Thoracic aorta (tissue), 2 donors: ENCODE measurements at regions not wholly inside any gene's neighbourhood (a gene's known extent, or its start where the extent isn't known, plus 50 kb on each side); places are given as distances from the start of the nearest gene placed in this dataset.

Source experiments
- ATAC-seq: fragments of 150-250 bp; one replicate; pipeline ENCODE4 v1.8.0; 2017; ENCODE audit warnings: low read depth; ENCODE audit not compliant: insufficient number of reproducible peaks, low FRiP score
- DNase-seq: peaks from one replicate; pipeline ENCODE4 v3.0.0-alpha.2; 2020; ENCODE audit warnings: low spot score
- H3K27ac ChIP-seq, 2 donors: fragments of 200-600 bp; sonication (generic); 1 replicate in 1 of 2; 2 replicates in 1 of 2; pipeline ENCODE4 v1.5.1; 2016; ENCODE audit warnings: mild to moderate bottlenecking in 2 of 2, moderate library complexity in 2 of 2
- H3K27me3 ChIP-seq: fragments of 200-600 bp; sonication (generic); replicated peaks from 2 replicates; pipeline ENCODE4 v1.6.0; 2016; ENCODE audit warnings: mild to moderate bottlenecking; ENCODE audit not compliant: insufficient read depth
- H3K36me3 ChIP-seq: fragments of 200-600 bp; sonication (generic); one replicate; pipeline ENCODE4 v1.5.1; 2016
- H3K4me1 ChIP-seq, 2 donors: fragments of 200-600 bp; sonication (generic); 1 replicate in 1 of 2; 2 replicates in 1 of 2; pipeline versions ENCODE4 v1.5.1 to v1.6.0; 2016; ENCODE audit warnings: low read depth in 2 of 2, mild to moderate bottlenecking in 1 of 2; ENCODE audit not compliant: control insufficient read depth in 1 of 2
- H3K4me3 ChIP-seq: fragments of 200-600 bp; sonication (generic); 2 replicates; pipeline ENCODE4 v1.5.1; 2016; ENCODE audit warnings: mild to moderate bottlenecking
- H3K9me3 ChIP-seq: fragments of 200-600 bp; sonication (generic); 2 replicates; pipeline ENCODE4 v1.5.1; 2016
- TF ChIP-seq, protein P1 (sequence below): fragments of 200-600 bp; sonication (generic); IDR thresholded peaks from one replicate; pipeline ENCODE4 v1.5.1; 2019; ENCODE audit warnings: antibody characterized with exemption

DNA sequence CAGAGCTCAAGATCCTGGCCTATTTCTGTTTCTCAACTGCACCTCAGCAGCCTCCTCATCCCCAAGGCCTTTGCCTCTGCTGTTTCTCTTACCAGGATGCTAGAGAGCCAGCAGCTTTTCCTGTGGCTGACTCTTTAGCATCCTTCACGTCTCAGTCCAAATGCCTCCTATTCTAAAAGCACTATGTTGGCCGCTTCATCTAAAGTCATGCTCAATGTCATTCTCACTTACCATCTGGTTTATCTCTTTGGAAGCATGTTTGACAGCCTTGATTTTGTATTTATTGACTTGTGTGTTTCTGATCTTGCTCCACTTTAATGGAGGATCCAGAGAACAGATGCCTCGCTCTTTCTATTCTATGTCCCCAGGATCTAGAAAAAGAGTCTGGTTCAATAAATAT is 351.8 kb upstream of the CDH11 start:
- Histone ChIP-seq H3K9me3 (no peaks in the 10 kb centered on the region), H3K4me3 (no peak overlapping the region), H3K27ac (no peak overlapping the region), H3K4me1 (no peaks in the 10 kb centered on the region), H3K27me3 (no peaks in the 10 kb centered on the region), H3K36me3 (no peaks in the 10 kb centered on the region)
- TF ChIP-seq, protein P1, sequence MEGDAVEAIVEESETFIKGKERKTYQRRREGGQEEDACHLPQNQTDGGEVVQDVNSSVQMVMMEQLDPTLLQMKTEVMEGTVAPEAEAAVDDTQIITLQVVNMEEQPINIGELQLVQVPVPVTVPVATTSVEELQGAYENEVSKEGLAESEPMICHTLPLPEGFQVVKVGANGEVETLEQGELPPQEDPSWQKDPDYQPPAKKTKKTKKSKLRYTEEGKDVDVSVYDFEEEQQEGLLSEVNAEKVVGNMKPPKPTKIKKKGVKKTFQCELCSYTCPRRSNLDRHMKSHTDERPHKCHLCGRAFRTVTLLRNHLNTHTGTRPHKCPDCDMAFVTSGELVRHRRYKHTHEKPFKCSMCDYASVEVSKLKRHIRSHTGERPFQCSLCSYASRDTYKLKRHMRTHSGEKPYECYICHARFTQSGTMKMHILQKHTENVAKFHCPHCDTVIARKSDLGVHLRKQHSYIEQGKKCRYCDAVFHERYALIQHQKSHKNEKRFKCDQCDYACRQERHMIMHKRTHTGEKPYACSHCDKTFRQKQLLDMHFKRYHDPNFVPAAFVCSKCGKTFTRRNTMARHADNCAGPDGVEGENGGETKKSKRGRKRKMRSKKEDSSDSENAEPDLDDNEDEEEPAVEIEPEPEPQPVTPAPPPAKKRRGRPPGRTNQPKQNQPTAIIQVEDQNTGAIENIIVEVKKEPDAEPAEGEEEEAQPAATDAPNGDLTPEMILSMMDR = no peak
- DNase-seq = no peak
- ATAC-seq = no peak

DNA sequence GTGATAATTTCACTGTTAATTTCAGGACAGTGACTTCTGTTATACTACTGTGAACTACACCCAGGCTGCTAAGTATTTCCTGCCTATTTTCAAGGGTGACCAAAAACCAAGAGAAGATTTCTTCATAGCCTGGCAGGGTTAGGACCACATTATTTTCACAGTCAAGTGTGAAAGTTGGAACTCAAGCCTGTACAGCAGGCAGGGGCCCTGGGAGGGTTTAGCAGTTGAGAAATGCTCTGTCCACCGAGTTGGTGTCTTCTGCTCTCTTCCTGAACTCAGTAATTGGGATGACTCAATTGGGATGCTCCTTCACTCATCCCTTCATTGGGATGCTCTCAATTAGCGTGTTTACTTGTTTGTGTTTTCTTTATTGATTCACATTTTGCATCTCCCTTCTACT is 347.3 kb upstream of the CDH11 start:
- H3K27ac ChIP-seq = no peak overlapping the region
- H3K4me3 ChIP-seq = no peak overlapping the region
- no peaks in the 10 kb centered on the region for H3K9me3 ChIP-seq
- TF ChIP-seq, protein P1 = no peak
- H3K4me1 ChIP-seq = no peaks in the 10 kb centered on the region
- ATAC-seq (no peak), DNase-seq (no peak)
- no peaks in the 10 kb centered on the region for H3K36me3 ChIP-seq
- H3K27me3 ChIP-seq = no peaks in the 10 kb centered on the region

DNA sequence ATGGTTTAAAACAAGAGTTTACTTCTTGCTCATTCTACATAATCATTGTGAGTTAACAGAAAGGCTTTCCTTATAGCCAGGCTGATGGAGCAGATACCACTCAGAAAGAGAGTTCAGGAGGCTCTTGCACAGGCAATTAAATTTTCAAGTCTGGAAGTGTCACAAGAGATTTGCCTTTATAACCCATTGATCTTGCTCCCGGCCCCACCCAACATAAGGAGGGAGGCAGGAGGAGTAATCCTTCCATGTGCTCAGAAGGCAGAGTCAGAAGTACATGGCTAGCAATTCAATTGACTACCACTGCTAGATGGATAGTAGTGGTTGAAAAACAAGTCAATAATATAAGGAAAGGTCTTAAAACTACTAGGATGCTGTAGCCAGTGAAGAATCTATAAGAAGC is 346.3 kb upstream of the CDH11 start:
- no peak overlapping the region for H3K27ac ChIP-seq
- H3K4me3 ChIP-seq = no peak overlapping the region
- DNase-seq (no peak), ATAC-seq (no peak)
- no peaks in the 10 kb centered on the region for H3K27me3 ChIP-seq
- no peaks in the 10 kb centered on the region for H3K36me3 ChIP-seq
- no peaks in the 10 kb centered on the region for H3K4me1 ChIP-seq
- TF ChIP-seq, protein P1 = no peak
- H3K9me3 ChIP-seq = no peaks in the 10 kb centered on the region

DNA sequence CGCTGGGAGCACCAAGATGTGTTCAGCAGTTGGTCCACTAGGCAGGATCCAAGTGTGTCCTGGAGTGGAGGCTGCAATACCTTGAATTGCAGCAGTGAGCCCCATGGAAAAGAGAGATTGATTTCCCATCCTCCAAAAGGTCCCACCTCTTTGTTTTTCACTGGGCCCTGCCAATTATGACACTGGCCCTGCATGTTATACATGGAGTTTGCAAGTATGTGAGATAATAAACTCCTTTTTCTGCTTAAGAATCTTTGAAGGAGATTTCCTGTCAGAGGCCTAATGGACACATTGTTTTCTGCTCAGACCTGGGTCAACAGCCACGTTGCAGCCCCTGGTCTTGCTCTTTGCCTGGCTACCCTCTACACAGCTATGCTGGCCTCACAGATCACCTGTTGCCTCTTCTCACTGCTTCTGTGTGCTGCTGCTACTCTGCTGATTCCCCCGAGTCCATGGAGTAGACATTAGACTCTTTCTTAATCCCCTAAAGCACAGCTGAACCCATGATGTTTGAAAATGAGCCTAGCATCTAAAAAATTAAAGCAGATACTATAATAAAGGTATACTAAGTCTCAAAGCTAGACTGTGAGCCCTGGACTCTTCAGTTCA is 341.9 kb upstream of the CDH11 start:
- no peaks in the 10 kb centered on the region for H3K4me1 ChIP-seq
- H3K36me3 ChIP-seq = no peaks in the 10 kb centered on the region
- H3K9me3 ChIP-seq = no peaks in the 10 kb centered on the region
- no peak overlapping the region for H3K4me3 ChIP-seq
- ATAC-seq (no peak), DNase-seq (no peak)
- TF ChIP-seq, protein P1 = no peak
- H3K27me3 ChIP-seq = no peaks in the 10 kb centered on the region
- no peak overlapping the region for H3K27ac ChIP-seq

DNA sequence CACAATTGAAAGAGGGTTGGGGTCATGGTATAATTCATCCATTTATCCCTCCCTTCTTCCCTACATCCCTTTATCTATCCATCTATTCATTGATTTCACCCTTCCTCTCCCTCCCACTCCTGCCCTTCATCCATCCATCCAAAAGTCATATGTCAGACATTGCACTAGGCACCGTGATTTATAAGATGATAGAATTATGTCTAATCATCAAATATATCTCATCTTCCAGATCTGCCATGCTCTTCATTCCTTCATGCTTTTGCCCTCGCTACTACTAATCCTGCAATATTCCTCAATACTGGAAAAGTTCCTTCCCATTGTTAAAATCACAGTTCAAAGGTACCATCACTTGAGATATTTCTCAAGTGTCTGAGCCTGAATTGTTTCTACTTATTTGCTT is 335.2 kb upstream of the CDH11 start:
- Histone ChIP-seq H3K27me3 (no peaks in the 10 kb centered on the region), H3K36me3 (no peaks in the 10 kb centered on the region), H3K27ac (no peak overlapping the region), H3K4me1 (no peaks in the 10 kb centered on the region), H3K9me3 (no peaks in the 10 kb centered on the region), H3K4me3 (no peak overlapping the region)
- TF ChIP-seq, protein P1 = no peak
- no peak for DNase-seq
- no peak for ATAC-seq
